AG09309 (cell line): ENCODE measurements at regions not wholly inside any gene's neighbourhood (a gene's known extent, or its start where the extent isn't known, plus 50 kb on each side); places are given as distances from the start of the nearest gene placed in this dataset.

ENCODE experiments used
- DNase-seq: peaks from one replicate; pipeline ENCODE4 v3.0.0-alpha.2; 2010; ENCODE audit warnings: low read depth
- H3K4me3 ChIP-seq: 2 replicates; pipeline ENCODE4 v1.5.1; 2011; ENCODE audit warnings: mild to moderate bottlenecking, low read depth, low read length, moderate library complexity; ENCODE audit not compliant: control insufficient read depth
- TF ChIP-seq, protein P1 (sequence below): IDR thresholded peaks from 2 replicates; pipeline ENCODE4 v1.5.1; 2011; ENCODE audit warnings: mild to moderate bottlenecking, low read depth, low read length, inconsistent platforms; ENCODE audit not compliant: insufficient read depth, control insufficient read depth; ENCODE audit errors: missing control alignments

DNA sequence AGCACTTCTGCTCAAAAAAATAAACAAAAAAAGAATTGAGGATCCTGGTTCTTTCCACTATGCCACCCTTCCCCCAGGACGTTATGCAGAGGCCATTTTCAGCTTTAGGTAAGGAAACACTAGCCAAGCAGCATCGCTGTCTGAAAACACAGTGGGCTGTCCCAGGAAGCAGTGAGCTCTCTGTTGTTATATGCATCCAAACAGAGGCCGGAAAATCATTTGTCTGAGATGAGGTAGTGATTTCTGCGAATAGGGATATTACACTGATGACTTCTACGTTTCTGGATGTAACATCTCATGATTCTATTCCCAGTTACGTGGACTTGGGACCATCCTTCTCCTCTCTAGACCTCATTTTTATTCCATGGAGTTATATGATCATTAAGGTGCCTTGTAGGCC, 137.2 kb downstream of the OMA1 start:
- no peak for DNase-seq
- H3K4me3 ChIP-seq: no peak overlapping the region
- TF ChIP-seq, protein P1, sequence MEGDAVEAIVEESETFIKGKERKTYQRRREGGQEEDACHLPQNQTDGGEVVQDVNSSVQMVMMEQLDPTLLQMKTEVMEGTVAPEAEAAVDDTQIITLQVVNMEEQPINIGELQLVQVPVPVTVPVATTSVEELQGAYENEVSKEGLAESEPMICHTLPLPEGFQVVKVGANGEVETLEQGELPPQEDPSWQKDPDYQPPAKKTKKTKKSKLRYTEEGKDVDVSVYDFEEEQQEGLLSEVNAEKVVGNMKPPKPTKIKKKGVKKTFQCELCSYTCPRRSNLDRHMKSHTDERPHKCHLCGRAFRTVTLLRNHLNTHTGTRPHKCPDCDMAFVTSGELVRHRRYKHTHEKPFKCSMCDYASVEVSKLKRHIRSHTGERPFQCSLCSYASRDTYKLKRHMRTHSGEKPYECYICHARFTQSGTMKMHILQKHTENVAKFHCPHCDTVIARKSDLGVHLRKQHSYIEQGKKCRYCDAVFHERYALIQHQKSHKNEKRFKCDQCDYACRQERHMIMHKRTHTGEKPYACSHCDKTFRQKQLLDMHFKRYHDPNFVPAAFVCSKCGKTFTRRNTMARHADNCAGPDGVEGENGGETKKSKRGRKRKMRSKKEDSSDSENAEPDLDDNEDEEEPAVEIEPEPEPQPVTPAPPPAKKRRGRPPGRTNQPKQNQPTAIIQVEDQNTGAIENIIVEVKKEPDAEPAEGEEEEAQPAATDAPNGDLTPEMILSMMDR: no peak

DNA sequence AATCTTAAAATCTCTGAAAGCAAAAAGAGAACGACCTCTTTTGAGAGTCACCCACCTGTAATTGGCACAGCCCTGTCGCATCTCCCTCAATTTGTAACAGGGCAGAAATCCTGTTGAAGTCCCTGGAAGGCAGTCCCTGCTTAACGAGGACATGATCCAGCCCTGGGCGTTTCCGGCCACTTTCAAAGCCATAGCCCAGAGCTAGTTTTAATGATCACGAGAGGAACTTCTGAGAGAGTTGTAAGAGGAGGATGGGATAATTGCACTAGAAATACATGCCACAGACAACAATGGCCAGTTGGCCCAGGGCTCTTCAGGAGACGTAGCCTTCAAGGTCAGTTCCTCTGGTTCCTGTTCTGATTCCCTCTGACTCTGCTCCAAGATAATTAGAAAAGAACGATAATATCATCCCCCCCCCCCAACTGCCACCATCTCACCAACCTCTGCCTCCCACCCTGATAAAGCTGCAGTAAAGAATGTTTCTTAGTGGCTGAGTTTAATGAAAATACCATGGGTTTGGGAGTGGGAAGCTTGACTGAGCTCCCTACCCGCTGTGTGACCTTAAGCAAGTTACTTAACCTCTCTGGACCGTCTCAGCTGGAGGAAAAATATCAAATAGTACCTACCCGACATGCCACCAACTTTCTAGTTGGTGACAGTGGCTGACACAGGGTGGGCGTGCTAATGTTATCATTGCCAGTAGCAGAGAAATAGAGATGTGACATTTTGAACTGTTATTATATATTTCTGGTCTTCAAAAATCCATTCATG, 140.0 kb downstream of the OMA1 start:
- no peak for DNase-seq

DNA sequence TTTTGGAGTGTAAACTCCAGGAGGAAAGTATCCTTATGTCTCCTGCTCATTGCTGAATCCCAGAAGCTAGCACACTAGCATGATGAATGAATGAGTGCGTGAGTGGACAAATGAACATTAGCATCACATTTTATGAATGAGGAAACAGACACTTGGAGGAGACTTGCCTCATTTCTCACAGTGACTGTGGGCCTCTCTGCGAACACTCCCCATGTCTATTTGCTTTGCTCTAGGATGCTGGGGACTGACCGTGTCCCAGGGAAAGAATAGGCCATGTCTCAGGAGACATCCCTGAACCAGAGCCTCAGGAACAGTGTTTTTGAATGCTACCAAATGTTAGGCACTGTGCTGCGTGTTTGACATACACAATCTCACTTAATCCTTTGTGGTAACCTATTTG, 140.9 kb downstream of the OMA1 start:
- DNase-seq: no peak
- no peak overlapping the region for H3K4me3 ChIP-seq
- TF ChIP-seq, protein P1: no peak

More for the DNA sequence above, 140.0 kb downstream of the OMA1 start:
- no peak overlapping the region for H3K4me3 ChIP-seq
- TF ChIP-seq, protein P1: no peak

DNA sequence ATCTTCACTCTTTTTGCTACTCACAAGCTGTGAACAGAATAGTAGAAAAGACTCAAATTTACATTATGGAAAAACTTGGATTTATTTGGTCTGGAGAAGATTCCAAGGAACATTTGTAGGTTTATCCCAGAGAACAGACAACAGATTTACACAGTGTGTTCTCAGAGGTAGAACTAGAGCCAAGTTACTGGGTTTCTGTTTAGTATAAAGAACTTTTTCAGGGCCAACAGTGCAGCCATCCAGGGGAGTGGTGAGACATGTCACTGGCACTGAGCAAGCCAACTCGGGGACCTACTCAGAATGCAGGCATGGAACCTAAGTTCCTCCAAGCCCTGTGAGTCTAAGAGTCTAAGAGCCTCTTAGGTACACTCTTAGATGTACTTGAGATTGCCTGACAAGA, 142.6 kb downstream of the OMA1 start:
- DNase-seq: no peak
- H3K4me3 ChIP-seq: no peak overlapping the region
- TF ChIP-seq, protein P1: no peak

DNA sequence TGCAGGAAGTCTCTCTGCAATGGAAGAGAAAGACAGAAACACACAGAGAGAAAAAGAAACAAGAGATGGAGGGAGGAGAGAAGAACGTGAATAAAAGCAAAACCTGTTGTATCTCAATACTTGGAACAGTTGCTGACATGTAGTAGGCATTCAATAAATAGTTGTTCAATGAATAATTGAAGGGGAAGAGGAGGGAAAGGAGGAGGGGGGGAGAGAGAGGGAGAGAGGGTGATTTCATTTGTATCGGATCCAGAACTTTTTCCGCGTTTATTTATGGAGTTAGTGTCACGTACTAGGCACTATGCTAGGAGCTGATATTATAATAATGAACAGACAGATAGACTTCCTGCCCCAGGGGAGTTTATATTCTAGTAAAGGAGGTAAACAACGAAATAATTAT, 144.1 kb downstream of the OMA1 start:
- DNase-seq: no peak
- TF ChIP-seq, protein P1: no peak
- H3K4me3 ChIP-seq: no peak overlapping the region

DNA sequence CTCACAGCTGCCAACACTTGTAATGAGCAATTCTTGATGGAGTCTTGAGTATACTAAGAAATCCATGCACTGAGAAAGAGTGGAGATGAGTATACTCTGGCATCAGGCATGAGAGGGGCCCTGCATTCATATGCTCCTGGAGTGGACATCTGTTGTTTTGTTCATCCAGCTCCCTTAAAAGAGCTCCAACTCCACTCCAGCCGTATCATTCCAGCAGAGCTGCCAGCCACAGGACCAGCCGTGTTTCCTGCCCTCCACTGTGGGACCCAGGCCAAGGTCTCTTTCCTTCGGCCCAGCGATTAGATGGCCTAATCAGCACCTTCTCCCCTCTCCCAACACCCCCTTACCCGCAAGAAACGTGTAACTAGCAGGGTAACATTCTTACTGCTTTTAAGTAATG, 144.5 kb downstream of the OMA1 start:
- no peak for DNase-seq
- H3K4me3 ChIP-seq: no peak overlapping the region
- TF ChIP-seq, protein P1: no peak
